ENCODE measurements at regions not wholly inside any gene's neighbourhood (a gene's known extent, or its start where the extent isn't known, plus 50 kb on each side); places are given as distances from the start of the nearest gene placed in this dataset.

DNA sequence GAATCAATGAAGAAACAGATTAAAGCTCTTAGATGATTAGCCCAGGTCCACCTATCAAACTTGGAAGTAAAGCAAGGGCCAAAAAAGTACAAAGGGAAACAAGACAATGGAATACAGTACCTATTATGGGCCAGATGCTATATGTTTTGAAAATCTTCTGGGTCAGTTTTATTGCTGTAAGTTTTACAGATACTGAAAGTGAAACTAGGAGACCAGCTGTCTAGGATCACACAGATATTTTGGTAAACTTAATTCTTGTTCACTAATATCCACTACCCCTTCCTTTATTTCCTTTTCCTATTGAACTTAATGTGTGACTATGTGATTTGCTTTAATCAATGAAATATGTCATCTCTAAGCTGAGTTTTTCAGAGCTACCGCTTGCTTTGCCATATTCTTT lies 505.4 kb upstream of the PITX2 start:
- POLR2A ChIA-PET = no interaction called here
- Histone ChIP-seq H3K27me3 (ENCODE audit: control insufficient read depth in 2 of 2, insufficient read depth in 2 of 2, low read length in 2 of 2) (no peaks in the 10 kb centered on the region), H3K4me3 (replicated peaks in 1 of 3; ENCODE audit: insufficient read depth in 1 of 3, low read depth in 1 of 3, low read length in 3 of 3) (no peak overlapping the region), H3K9ac (replicated peaks; ENCODE audit: extremely low read depth, insufficient read depth, low read length) (no peak overlapping the region), H2AFZ (ENCODE audit: low read depth, low read length) (no peak overlapping the region), H3K4me1 (ENCODE audit: control insufficient read depth, extremely low read depth, insufficient read depth, low read length) (no peaks in the 10 kb centered on the region), H3K4me2 (ENCODE audit: insufficient read depth, low read length) (no peak overlapping the region), H3K9me3 (replicated peaks; ENCODE audit: control insufficient read depth, insufficient read depth, low read length) (no peaks in the 10 kb centered on the region), H3K9me1 (replicated peaks; ENCODE audit: control insufficient read depth, extremely low read depth, insufficient read depth, low read length) (no peaks in the 10 kb centered on the region), H3K79me2 (ENCODE audit: control insufficient read depth, insufficient read depth, low read length) (no peaks in the 10 kb centered on the region), H3K36me3 (ENCODE audit: control insufficient read depth in 2 of 2, extremely low read depth in 1 of 2, insufficient read depth in 2 of 2, low read length in 2 of 2) (no peaks in the 10 kb centered on the region), H4K20me1 (replicated peaks; ENCODE audit: control insufficient read depth, extremely low read depth, insufficient read depth, low read length) (no peaks in the 10 kb centered on the region), H3K27ac (ENCODE audit: insufficient read depth, low read depth, low read length) (no peak overlapping the region)
- DNase-seq (ENCODE audit: low read depth, low spot score) (peak; percentile 3), FAIRE-seq (no peak)
- no peak for TF ChIP-seq FOS (IDR thresholded peaks at IDR 0.05; ENCODE audit: borderline replicate concordance, insufficient read depth, low read length)
- TF ChIP-seq, protein P1, sequence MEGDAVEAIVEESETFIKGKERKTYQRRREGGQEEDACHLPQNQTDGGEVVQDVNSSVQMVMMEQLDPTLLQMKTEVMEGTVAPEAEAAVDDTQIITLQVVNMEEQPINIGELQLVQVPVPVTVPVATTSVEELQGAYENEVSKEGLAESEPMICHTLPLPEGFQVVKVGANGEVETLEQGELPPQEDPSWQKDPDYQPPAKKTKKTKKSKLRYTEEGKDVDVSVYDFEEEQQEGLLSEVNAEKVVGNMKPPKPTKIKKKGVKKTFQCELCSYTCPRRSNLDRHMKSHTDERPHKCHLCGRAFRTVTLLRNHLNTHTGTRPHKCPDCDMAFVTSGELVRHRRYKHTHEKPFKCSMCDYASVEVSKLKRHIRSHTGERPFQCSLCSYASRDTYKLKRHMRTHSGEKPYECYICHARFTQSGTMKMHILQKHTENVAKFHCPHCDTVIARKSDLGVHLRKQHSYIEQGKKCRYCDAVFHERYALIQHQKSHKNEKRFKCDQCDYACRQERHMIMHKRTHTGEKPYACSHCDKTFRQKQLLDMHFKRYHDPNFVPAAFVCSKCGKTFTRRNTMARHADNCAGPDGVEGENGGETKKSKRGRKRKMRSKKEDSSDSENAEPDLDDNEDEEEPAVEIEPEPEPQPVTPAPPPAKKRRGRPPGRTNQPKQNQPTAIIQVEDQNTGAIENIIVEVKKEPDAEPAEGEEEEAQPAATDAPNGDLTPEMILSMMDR (IDR thresholded peaks at IDR 0.05; ENCODE audit: extremely low read depth in 1 of 2, insufficient read depth in 1 of 2, low read depth in 1 of 2, low read length in 2 of 2) = no peak
- TF ChIP-seq MYC (IDR thresholded peaks at IDR 0.05; ENCODE audit: low read depth, low read length) = no peak
- no peak for TF ChIP-seq GATA2 (IDR thresholded peaks at IDR 0.05; ENCODE audit: insufficient read depth, insufficient read length, low read depth, low read length)
- TF ChIP-seq EZH2 (IDR thresholded peaks at IDR 0.05; ENCODE audit: borderline replicate concordance, low read depth, low read length, severe bottlenecking) = no peak
- no peak for TF ChIP-seq MAX (IDR thresholded peaks at IDR 0.05; ENCODE audit: insufficient read depth, insufficient read length)
- intact Hi-C loops (cut with micrococcal nuclease) (no loop called here), dilution Hi-C loops (cut with MboI; ENCODE audit: extremely low pct_ligation_motif_present, low sequenced_read_pairs) (no loop called here)
- CTCF ChIA-PET = no interaction called here
- no TSS peak for BruUV-seq (replicated peaks)

Measured in endothelial cell of umbilical vein (primary cell).